GM23248 (cell line): ENCODE measurements at regions not wholly inside any gene's neighbourhood (a gene's known extent, or its start where the extent isn't known, plus 50 kb on each side); places are given as distances from the start of the nearest gene placed in this dataset.

ENCODE experiments used
- EZH2 ChIP-seq: fragments of 200-600 bp; sonication (generic); IDR thresholded peaks from 2 replicates; pipeline ENCODE4 v1.6.1; 2018; ENCODE audit warnings: antibody characterized with exemption, mild to moderate bottlenecking; ENCODE audit not compliant: insufficient read depth, poor library complexity, severe bottlenecking
- EZH2phosphoT487 ChIP-seq: fragments of 200-600 bp; sonication (generic); IDR thresholded peaks from 2 replicates; pipeline ENCODE4 v1.6.1; 2018; ENCODE audit warnings: antibody characterized with exemption, moderate library complexity, mild to moderate bottlenecking, low read depth; ENCODE audit not compliant: insufficient read depth

DNA sequence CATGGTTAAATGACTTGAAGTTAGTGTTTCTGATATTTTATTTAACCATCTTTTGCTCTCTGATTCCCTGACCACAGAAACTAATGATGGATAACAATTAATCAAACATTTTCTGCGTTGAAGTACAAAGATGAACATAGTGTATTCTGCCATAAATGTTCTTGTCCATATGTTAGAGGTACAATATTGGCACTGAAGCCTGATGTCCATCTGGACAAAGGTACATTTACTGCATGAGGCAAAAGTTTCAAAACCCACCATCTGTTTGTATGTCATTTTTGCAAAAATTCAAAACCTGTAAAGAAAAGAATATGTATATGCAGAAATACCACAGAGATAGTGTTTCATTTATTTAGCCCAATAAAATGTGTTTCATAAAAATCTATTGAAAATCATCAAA, 861.5 kb downstream of the ANKRD7 start:
- no peak for TF ChIP-seq EZH2phosphoT487
- TF ChIP-seq EZH2: no peak
